Dermis blood vessel endothelial cell (primary cell): ENCODE measurements at regions not wholly inside any gene's neighbourhood (a gene's known extent, or its start where the extent isn't known, plus 50 kb on each side); places are given as distances from the start of the nearest gene placed in this dataset.

Experiments used
- DNase-seq: peaks from one replicate; pipeline ENCODE4 v3.0.0; 2010

GRCh38 chr9:117547904-117548303 is 133.0 kb upstream of the ASTN2 start:
- DNase-seq: no peak

DNA sequence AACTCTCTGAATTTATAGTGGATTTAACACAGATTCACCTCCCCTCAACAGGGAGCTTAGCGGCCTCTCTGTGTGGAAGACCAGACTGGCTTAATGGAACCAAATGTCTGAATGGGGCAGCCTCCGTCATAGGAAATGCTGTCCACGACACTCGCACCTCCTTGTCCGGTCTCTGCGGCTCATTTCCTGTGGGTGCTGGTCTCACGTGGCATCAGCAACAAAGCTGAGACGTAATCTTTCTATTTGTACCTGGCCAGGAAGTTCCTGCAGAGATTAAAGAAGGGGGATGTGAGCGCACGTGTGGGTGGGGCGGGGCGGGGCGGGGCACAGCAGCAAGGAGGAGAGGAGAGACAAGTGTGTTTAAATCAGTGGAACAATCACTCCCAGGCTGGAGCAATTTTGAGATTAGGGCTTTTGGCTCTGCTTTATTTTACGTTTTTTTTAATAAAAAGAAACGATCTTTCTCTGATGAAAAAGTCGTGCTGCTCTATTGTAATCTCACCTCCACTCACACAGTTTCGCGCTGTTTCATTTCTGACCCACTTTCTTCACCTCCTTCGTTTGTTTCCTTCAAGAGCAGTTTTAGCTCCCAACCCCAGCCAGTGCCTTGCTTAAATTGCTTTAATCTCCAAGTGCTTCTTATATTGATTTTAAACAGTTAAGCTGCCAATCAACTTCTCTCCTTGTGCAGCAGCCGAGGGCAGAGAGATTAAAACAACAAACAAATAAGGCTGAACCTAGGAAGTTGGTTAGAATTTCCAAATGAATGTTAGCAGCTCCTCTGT is 132.2 kb upstream of the ASTN2 start:
- DNase-seq: peak; percentile 68

DNA sequence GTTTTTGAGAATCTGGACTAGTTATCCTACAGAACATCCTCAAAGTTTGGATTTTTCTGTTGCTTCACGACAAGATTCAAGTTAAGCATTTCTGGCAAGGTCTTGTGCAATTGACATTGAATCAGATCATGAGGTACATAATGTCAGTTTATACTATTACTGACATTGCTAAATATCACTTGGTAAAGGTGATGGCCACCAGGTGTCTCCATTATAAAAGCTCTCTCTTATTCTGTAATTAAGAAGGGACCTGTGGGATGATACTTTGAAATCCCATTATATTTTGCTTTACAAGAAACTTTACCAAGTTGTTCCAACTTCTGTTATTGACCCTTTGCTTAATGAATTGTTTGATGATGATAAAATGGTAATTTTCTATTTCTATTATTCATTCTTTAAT is 131.0 kb upstream of the ASTN2 start:
- no peak for DNase-seq

DNA sequence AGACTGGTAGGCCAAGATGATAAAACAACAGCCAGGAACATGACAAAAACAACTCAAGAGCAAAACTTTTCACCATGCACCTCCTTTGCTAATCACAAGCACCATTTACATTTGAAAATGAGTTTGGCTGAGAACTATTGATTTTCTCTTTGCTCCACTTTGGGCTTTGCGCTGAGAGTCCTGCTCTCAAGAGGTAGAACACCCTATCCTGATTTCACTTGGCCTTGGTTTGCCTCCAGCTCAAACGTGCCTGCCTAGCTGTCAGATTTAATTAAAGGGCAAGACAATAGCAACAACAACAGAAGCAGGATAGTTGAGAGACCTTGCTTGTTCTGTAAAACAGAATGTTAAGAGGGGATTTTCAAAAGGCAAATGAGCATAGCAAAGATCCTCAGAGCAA is 128.2 kb upstream of the ASTN2 start:
- DNase-seq: no peak

- DNase-seq: no peak
These were observed 127.2 kb upstream of the ASTN2 start for GRCh38 chr9:117542021-117542420.

- no peak for DNase-seq
These were observed 126.3 kb upstream of the ASTN2 start for GRCh38 chr9:117541181-117541580.

GRCh38 chr9:117535973-117536372 is 121.1 kb upstream of the ASTN2 start:
- DNase-seq: no peak

- DNase-seq: no peak
These were observed 120.6 kb upstream of the ASTN2 start for GRCh38 chr9:117535434-117535833.

- no peak for DNase-seq
These were observed 113.4 kb upstream of the ASTN2 start for GRCh38 chr9:117528225-117528624.

GRCh38 chr9:117526674-117527073 is 111.8 kb upstream of the ASTN2 start:
- DNase-seq: no peak

DNA sequence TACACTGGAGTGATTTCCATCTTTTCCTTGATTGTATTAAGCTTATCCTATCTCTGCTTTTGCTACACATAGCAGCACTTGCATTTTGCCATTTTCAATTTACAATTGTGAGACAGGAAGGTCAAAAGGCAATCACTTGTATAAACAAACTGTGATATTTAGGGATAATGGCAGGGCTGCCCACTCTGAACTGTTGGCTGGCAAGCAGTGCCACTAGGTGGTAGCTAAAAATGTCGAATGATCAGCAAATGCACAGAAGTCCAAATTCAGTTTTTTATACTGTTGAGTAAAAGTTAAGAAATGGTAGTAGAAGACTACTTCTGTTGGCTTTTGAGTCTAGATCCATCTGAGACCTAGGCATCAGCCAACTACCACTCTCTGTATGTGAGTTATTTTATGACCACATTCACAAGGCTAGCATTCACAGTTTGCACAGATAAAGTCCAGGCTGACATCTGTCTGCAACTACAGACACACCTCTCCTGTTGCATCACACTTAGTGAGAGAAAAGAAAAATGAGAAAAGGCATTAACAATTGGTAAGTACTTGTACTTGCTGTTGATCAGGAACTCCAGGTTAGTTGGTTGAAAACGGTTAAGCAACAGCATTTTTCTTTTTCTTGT is 108.8 kb upstream of the ASTN2 start:
- DNase-seq: no peak

- DNase-seq: no peak
These were observed 106.4 kb upstream of the ASTN2 start for GRCh38 chr9:117521293-117521692.

DNA sequence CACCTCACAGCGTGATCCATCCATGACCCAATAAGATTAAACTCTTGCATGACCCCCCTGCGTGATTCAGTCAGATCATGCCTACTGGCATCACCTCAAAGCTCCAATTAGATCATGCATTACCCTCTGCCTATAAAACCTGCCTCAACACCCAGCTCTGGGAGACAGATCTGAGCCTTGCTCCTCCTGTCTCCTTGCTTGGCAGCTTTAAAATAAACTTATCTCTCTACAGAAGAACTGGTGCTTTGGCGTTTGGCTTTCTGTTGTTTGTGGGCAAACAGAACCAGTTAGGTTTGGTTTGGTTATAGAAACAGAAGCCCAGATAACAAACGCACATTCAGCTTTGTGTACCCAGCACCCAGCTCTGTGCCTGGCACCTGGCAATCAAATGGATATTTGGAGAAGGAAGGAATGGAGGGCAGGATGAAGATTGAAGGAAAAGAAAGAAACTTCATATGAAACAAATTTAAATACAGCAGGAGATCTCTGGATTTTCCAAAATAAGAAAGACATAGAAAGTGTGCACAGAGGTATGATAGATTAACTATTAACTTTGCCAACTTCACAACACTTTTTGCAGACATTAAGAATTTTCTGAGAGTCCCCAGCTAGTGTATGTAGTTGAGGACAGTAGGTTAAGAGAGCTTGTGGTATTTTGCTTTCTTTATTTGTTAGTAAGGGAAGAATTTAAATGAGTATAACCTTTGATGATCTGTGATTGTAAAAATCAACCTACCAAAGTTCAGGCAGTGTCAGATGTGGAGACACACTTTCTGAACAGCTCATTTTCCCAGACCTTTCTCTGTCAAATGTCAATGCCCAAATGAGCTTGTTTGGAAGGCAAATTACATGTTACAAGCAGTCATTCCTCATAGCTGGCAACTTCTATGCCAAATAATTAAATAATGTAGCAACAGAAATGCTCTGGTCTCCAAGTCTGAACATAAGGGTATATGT is 102.1 kb upstream of the ASTN2 start:
- DNase-seq: no peak

DNA sequence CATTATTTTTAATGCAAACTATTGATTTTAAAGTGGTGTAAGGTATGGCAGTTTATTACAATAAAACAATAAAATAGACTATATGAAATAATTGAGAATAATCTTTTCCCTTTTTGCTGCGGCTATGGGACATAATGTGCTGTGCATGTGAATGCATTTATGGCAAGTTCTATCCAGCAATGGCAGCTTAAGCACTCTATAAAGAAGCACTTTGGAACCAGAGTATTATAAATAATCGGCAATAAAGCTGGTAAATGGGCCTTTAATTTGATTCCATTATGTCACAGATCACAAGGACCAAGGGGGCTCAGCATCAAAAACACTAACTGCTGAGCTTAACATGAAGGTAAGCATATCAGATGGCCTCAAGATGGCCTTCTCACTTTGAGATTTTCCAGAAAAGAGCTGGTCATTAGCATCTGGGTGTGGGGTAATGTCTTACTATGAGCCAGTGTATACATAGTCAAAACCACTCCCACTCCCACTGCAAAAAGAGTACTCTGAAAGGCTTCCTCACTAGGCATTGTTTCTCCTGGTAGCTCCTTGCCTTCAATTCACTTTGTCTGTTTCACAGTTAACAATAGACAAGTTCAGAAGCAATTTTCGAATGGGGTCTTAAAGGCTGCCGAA is 97.1 kb upstream of the ASTN2 start:
- no peak for DNase-seq

DNA sequence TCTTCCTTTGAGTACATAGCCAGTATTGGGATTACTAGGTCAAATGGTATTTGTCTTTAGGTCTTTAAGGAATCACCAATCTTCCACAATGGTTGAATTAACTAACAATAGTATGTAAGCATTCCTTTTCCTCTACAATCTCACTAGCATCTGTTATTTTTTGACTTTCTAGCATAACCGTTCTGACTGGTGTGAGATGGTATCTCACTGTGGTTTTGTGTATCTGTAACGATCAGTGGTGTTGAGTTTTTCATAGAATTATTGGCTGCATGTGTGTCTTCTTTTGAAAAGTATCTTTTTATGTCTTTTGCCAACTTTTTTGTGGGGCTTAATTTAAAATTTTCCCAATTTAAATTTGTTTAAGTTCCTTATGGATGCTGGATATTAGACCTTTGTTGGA is 81.5 kb upstream of the ASTN2 start:
- no peak for DNase-seq

- DNase-seq: no peak
These were observed 79.7 kb upstream of the ASTN2 start for GRCh38 chr9:117494401-117495090.

GRCh38 chr9:117492476-117492875 is 77.6 kb upstream of the ASTN2 start:
- no peak for DNase-seq

GRCh38 chr9:117491491-117491890 is 76.6 kb upstream of the ASTN2 start:
- DNase-seq: no peak

DNA sequence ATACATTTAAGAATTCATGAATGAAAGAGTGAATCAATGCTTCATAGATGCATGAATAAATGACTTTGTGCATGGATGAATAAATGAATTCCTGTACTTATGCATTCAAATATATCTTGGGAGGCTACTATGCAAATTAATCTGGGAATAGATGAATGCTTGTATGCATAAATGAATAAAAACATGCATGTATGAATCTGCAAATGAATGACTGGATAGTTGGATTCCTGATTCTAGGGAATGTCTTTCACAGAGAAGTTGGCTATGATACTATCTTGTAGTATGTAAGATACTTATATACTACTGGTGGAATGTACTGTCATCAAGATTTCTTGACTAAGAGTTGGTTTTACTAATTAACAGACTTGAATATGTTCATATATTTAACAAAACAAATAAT is 75.3 kb upstream of the ASTN2 start:
- DNase-seq: no peak

DNA sequence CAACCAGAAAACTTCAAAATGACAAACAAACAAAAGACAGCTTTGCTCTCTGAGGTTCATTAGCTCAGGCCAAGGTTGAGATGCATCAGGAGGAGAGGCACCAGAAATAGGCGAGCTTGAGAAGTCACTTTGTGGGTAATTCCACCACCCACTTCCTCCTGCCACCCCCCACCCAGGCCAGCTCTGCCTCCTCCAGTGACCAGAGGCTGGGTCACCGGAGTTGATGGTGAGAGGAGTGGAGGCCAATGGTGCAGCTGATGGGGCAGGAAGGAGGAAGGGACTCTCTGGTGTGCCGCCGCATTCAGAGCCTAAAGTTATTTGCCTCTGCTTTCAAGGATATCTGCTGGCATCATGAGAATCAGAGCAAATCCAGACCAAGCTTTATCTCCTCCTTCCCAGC is 73.8 kb upstream of the ASTN2 start:
- DNase-seq: no peak

- DNase-seq: peak; percentile 78
These were observed 72.8 kb upstream of the ASTN2 start for GRCh38 chr9:117487555-117488175.

GRCh38 chr9:117486426-117486825 is 71.6 kb upstream of the ASTN2 start:
- DNase-seq: no peak
